ENCODE measurements at regions not wholly inside any gene's neighbourhood (a gene's known extent, or its start where the extent isn't known, plus 50 kb on each side); places are given as distances from the start of the nearest gene placed in this dataset.

DNA sequence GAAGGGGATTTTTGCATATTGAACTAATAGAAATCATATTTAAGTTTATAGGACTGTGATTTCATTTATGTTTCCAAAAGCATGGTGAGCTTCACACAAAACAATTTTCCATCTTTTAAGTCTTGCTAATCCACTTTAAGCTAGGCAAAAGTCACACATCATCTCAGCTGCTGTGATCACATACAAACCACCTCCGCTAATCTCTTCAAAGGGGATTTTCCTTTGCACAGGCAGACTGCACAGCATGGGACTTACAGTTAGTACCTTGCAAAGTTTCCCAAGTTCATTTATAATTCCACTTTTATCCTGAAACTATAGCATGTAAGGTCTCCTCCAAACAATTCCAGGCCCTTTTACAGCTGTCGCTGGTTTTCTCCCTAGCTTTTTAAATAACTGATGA is 225.1 kb upstream of the CNTN3 start:
- CTCF ChIA-PET (ENCODE audit: partially characterized antibody), result no interaction called here

More for the DNA sequence above, 225.1 kb upstream of the CNTN3 start:
- H3K14ac ChIP-seq (ENCODE audit: insufficient read length), result no peak overlapping the region
- H3K4me3 ChIP-seq (ENCODE audit: extremely low read depth in 1 of 4, insufficient read depth in 2 of 4, low read depth in 3 of 4, low read length in 4 of 4), result no peak overlapping the region
- no peaks in the 10 kb centered on the region for H3K79me1 ChIP-seq (ENCODE audit: low read depth, low read length)
- H2AFZ ChIP-seq (ENCODE audit: low read length), result no peak overlapping the region; the same call in 1 of the 2 replicates
- H3K23ac ChIP-seq (ENCODE audit: insufficient read length), result no peak overlapping the region
- no peak overlapping the region for H2AK5ac ChIP-seq (ENCODE audit: low read depth, low read length)
- H4K8ac ChIP-seq (ENCODE audit: extremely low read depth, insufficient read depth, low read length), result no peak overlapping the region
- no peak overlapping the region for H2BK20ac ChIP-seq (ENCODE audit: low read length)
- H2BK5ac ChIP-seq (ENCODE audit: low read depth, low read length), result no peak overlapping the region
- 95% methylated on average over 2 of the region's 2 CpGs; no CpG with 5 or more reads in 1 of the 2 experiments for WGBS, 2 experiments (ENCODE audit: extremely low coverage in 1 of 2, insufficient coverage in 1 of 2, insufficient read length in 1 of 2, insufficient replicate concordance in 2 of 2, low coverage in 1 of 2, low lambda C conversion rate in 2 of 2, missing lambda C conversion rate in 1 of 2)
- no peak overlapping the region for H3K27ac ChIP-seq (ENCODE audit: low read depth, low read length)
- POLR2A ChIA-PET (ENCODE audit: partially characterized antibody), result no interaction called here
- no peak overlapping the region for H3K4ac ChIP-seq (replicated peaks; ENCODE audit: insufficient read length, low read depth, low read length)
- no peaks in the 10 kb centered on the region for H3K79me2 ChIP-seq (ENCODE audit: control insufficient read depth in 1 of 2, insufficient read depth in 2 of 2, low read length in 2 of 2)
- no peaks in the 10 kb centered on the region for H3K9me3 ChIP-seq (ENCODE audit: insufficient read depth in 2 of 2, low read depth in 1 of 2, low read length in 1 of 2)
- H3K23me2 ChIP-seq (ENCODE audit: low read depth, low read length), result no peaks in the 10 kb centered on the region
- no peaks in the 10 kb centered on the region for H3K36me3 ChIP-seq (ENCODE audit: control insufficient read depth in 2 of 4, insufficient read depth in 4 of 4, low read length in 3 of 4)
- no peak overlapping the region for H2BK12ac ChIP-seq (ENCODE audit: low read depth, low read length)
- no peak overlapping the region for H3K18ac ChIP-seq (ENCODE audit: extremely low read depth, low read length)
- no peak overlapping the region for H2BK120ac ChIP-seq (replicated peaks; ENCODE audit: low read depth, low read length)
- H3K27me3 ChIP-seq (replicated peaks in 1 of 4; ENCODE audit: control insufficient read depth in 3 of 4, extremely low read depth in 1 of 4, insufficient read depth in 3 of 4, low read length in 3 of 4), result no peaks in the 10 kb centered on the region
- H3K9ac ChIP-seq (replicated peaks in 1 of 4; ENCODE audit: extremely low read depth in 1 of 4, low read depth in 3 of 4, low read length in 3 of 4), result no peak overlapping the region
- no peak overlapping the region for H3K4me2 ChIP-seq (ENCODE audit: insufficient read depth in 1 of 2, low read depth in 2 of 2, low read length in 2 of 2)
- H4K5ac ChIP-seq (ENCODE audit: insufficient read length, low read depth, low read length), result no peak overlapping the region
- FAIRE-seq (no peak), DNase-seq (ENCODE audit: low read depth in 1 of 2, low spot score in 2 of 2) (no peak)
- H4K20me1 ChIP-seq (replicated peaks in 1 of 2; ENCODE audit: control insufficient read depth in 1 of 2, insufficient read depth in 2 of 2, low read length in 2 of 2), result no peaks in the 10 kb centered on the region
- no peak overlapping the region for H2BK15ac ChIP-seq (ENCODE audit: low read length)
- H3K4me1 ChIP-seq (replicated peaks in 1 of 4; ENCODE audit: control insufficient read depth in 3 of 4, insufficient read depth in 4 of 4, low read length in 3 of 4), result no peaks in the 10 kb centered on the region
- H4K91ac ChIP-seq (replicated peaks; ENCODE audit: insufficient read length, low read length), result no peak overlapping the region
- TF ChIP-seq SUZ12 (IDR thresholded peaks at IDR 0.05; ENCODE audit: low read length) (no peak), SAP30 (IDR thresholded peaks at IDR 0.05; ENCODE audit: insufficient read depth, insufficient replicate concordance, low read length) (no peak), POLR2A (IDR thresholded peaks at IDR 0.05; ENCODE audit: control extremely low read depth in 1 of 2, low read depth in 2 of 2, low read length in 2 of 2) (no peak), SIX5 (IDR thresholded peaks at IDR 0.05; ENCODE audit: low read depth, low read length) (no peak)
- no peak overlapping the region for H3K56ac ChIP-seq (replicated peaks; ENCODE audit: insufficient read length, low read depth, low read length)
